NB4 (cell line): ENCODE measurements at regions not wholly inside any gene's neighbourhood (a gene's known extent, or its start where the extent isn't known, plus 50 kb on each side); places are given as distances from the start of the nearest gene placed in this dataset.

ENCODE experiments used
- CTCF ChIP-seq: IDR thresholded peaks from one replicate; pipeline ENCODE4 v1.5.1; 2012; ENCODE audit warnings: low read depth, low read length
- TF ChIP-seq, protein P1 (sequence below): IDR thresholded peaks from 2 replicates; pipeline ENCODE4 v1.6.1; 2011; ENCODE audit warnings: low read depth, low read length

DNA sequence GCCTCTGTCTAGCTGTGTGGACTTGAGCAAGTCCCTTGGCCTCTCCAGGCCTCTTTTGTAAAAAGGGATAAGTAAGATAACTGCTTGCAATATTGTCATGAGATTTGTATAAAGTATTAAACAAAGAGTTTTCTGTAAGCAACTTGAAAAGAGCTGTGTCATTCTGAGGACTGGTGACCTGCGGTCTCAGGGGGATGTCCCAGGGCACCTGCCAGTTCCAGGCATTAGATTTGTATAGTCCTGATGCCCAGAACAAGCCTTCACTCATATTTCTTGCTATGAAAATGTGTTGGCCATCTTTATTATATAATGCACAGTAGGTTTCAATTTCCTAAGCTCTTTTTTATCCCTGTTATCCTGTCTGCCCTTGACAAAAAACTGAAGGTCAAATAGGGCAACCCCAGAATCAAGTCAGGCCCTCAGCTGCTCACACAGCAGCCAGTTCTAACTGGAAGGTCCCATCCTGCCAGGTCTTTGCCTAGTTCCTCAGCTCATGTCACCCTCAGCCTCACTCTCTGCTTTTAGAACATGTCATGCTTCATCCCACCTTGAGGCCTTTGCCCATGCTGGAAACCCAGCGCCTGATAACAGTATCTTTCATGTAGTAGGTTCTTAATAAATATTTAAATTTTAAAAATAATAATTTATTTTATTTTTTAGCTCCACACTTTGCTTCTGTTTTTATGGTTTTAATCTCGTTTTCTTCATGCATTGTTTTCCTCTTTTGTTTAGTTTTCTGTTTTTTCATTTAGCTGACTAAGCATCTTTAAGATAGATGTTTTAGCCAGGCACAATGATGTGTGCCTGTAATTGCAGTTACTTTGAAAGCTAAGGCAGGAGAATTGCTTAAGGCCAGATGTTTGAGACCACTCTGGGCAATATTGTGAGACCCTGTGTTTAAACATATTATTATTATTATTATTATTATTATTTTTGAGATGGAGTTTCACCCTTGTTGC lies 87.5 kb upstream of the ZNF92 start:
- no peak for TF ChIP-seq CTCF
- TF ChIP-seq, protein P1, sequence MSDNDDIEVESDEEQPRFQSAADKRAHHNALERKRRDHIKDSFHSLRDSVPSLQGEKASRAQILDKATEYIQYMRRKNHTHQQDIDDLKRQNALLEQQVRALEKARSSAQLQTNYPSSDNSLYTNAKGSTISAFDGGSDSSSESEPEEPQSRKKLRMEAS, result no peak
